HepG2 (cell line): ENCODE measurements at regions not wholly inside any gene's neighbourhood (a gene's known extent, or its start where the extent isn't known, plus 50 kb on each side); places are given as distances from the start of the nearest gene placed in this dataset.

Experiments used
- ATAC-seq: fragments of 200-7000 bp; cut with Tn5 transposase; 3 replicates; pipeline ENCODE4 v1.9.1; 2020; ENCODE audit warnings: mild to moderate bottlenecking, moderate library complexity
- BruUV-seq: library from RNA; stranded (reverse); fragments of 400-500 nt; replicated peaks from 2 replicates; lab custom pipeline; 2021; lab: Mats Ljungman, UMichigan
- CTCF ChIA-PET: fragments of 300-600 bp; formaldehyde crosslinking; extraction: SDS; loops from one replicate; lab custom pipeline; 2021; ENCODE audit warnings: low total read pairs, inconsistent platforms, low intra/inter-chr PET ratio; lab: Yijun Ruan, JAX
- POLR2A ChIA-PET: fragments of 350-600 bp; sonication (Branson Sonifier 250); formaldehyde crosslinking; loops from one replicate; lab custom pipeline; 2020; ENCODE audit warnings: antibody characterized with exemption, inconsistent platforms; lab: Yijun Ruan, JAX
- DNase-seq: peaks from one replicate; pipeline ENCODE4 v3.0.0-alpha.2; 2015; ENCODE audit warnings: low spot score
- FAIRE-seq: peaks from 3 replicates; lab custom pipeline; 2011; peaks lifted over from hg19 to GRCh38; lab: Jason Lieb, UNC
- H2AFZ ChIP-seq: one replicate; pipeline ENCODE4 v1.6.1; 2011; ENCODE audit warnings: low read length, inconsistent platforms
- H3K27ac ChIP-seq: fragments of 300-600 bp; 3 replicates; pipeline ENCODE4 v1.8.0; 2011; ENCODE audit warnings: mixed run types, mild to moderate bottlenecking, mixed read lengths, low read length, inconsistent platforms; ENCODE audit not compliant: insufficient read depth; ENCODE audit errors: extremely low read length
- H3K27me3 ChIP-seq, 2 experiments: fragments of 200-600 bp in 1 of 2; 2 replicates in 1 of 2; 3 replicates in 1 of 2; pipeline versions ENCODE4 v1.6.0 to v1.8.0; 2011; ENCODE audit warnings: low read length in 2 of 2, mild to moderate bottlenecking in 2 of 2, moderate library complexity in 2 of 2, inconsistent platforms in 1 of 2; ENCODE audit not compliant: insufficient read depth in 2 of 2, control insufficient read depth in 1 of 2
- H3K36me3 ChIP-seq, 2 experiments: fragments of 200-600 bp in 1 of 2; replicated peaks in 1 of 2; 2 replicates in 1 of 2; 3 replicates in 1 of 2; pipeline versions ENCODE4 v1.5.1 to v1.8.0; 2011; ENCODE audit warnings: low read length in 2 of 2, inconsistent platforms in 1 of 2; ENCODE audit not compliant: insufficient read depth in 2 of 2, control insufficient read depth in 1 of 2
- H3K4me1 ChIP-seq: 2 replicates; pipeline ENCODE4 v1.5.1; 2012; ENCODE audit warnings: low read length, inconsistent platforms; ENCODE audit not compliant: insufficient read depth
- H3K4me2 ChIP-seq: 2 replicates; pipeline ENCODE4 v1.6.0; 2011; ENCODE audit warnings: low read depth, low read length, inconsistent platforms
- H3K4me3 ChIP-seq, 3 experiments: fragments of 200-600 bp in 1 of 3; sonication (generic), shearing (Covaris generic) in 1 of 3; replicated peaks in 1 of 3; 2 replicates each; pipeline ENCODE4 v1.5.1; 2011 to 2016; ENCODE audit warnings: low read length in 3 of 3, inconsistent platforms in 2 of 3, low read depth in 2 of 3, mild to moderate bottlenecking in 2 of 3, control low read depth in 1 of 3, mixed read lengths in 1 of 3; ENCODE audit not compliant: insufficient read depth in 1 of 3
- H3K79me2 ChIP-seq: one replicate; pipeline ENCODE4 v1.6.1; 2011; ENCODE audit warnings: low read length, inconsistent platforms; ENCODE audit not compliant: insufficient read depth
- H3K9ac ChIP-seq: 2 replicates; pipeline ENCODE4 v1.6.0; 2011; ENCODE audit warnings: mild to moderate bottlenecking, low read depth, low read length, inconsistent platforms; ENCODE audit not compliant: insufficient read depth
- H3K9me3 ChIP-seq: 2 replicates; pipeline ENCODE4 v1.5.1; 2012; ENCODE audit warnings: mild to moderate bottlenecking, low read length
- H4K20me1 ChIP-seq: 2 replicates; pipeline ENCODE4 v1.6.0; 2011; ENCODE audit warnings: inconsistent platforms, mild to moderate bottlenecking, low read length, moderate library complexity; ENCODE audit not compliant: insufficient read depth
- CREM ChIP-seq, 2 experiments: sonication (generic) in 1 of 2; formaldehyde crosslinking in 1 of 2; IDR thresholded peaks; 2 replicates each; pipeline versions ENCODE4 v1.4.0 to v1.6.1; 2016 to 2020; ENCODE audit warnings: antibody characterized with exemption in 1 of 2, mild to moderate bottlenecking in 1 of 2, missing genetic modification reagents in 1 of 2
- HBP1 ChIP-seq: IDR thresholded peaks from 2 replicates; pipeline ENCODE4 v1.6.1; 2016; ENCODE audit warnings: low read depth, control low read depth
- NFE2L1 ChIP-seq: sonication (generic); formaldehyde crosslinking; IDR thresholded peaks from 2 replicates; pipeline ENCODE4 v1.4.0; 2020; ENCODE audit warnings: missing genetic modification reagents, mild to moderate bottlenecking, borderline replicate concordance
- UBTF ChIP-seq: sonication (generic); formaldehyde crosslinking; IDR thresholded peaks from 2 replicates; pipeline ENCODE4 v1.4.0; 2020; ENCODE audit warnings: mild to moderate bottlenecking, missing genetic modification reagents
- ZNF337 ChIP-seq: sonication (generic); formaldehyde crosslinking; IDR thresholded peaks from 2 replicates; pipeline ENCODE4 v1.5.1; 2020; ENCODE audit warnings: missing genetic modification reagents, low read depth, mild to moderate bottlenecking, borderline replicate concordance
- ZNF598 ChIP-seq: sonication (generic); formaldehyde crosslinking; IDR thresholded peaks from 2 replicates; pipeline ENCODE4 v1.5.1; 2020; ENCODE audit warnings: mild to moderate bottlenecking, missing genetic modification reagents, borderline replicate concordance
- WGBS: methylation state at CpG from one replicate; pipeline ENCODE4 v1.1.6; 2017; ENCODE audit warnings: low lambda C conversion rate; 5-methylcytosine and 5-hydroxymethylcytosine counted together
- in situ Hi-C: cut with HindIII; loops from 2 replicates; pipeline ENCODE4 v1.10.0; 2017; ENCODE audit warnings: low pct_unique_long_range_greater_than_20kb; ENCODE audit not compliant: extremely low pct_ligation_motif_present
- intact Hi-C: fragments of 100-400 bp; cut with micrococcal nuclease; formaldehyde crosslinking; loops from one replicate; pipeline ENCODE4 v1.10.0; 2022; ENCODE audit not compliant: unreplicated experiment

DNA sequence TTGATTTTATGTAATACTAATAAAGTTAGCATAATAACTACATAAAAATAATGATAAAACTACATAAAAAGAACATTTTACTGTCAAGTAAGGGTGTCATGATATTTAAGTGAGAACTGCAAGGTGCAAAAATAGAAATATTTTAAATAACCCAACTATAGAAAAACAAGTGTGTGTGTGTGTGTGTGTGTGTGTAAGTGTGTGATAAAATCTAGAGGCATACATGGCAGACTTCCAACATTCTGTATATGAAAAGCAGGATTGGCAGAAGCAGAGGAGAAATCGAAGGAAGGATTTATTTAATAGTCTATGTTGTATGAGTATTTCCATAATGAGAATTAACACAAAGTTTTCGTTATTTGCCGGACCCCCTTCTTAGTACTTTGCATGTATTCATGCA is 334.1 kb downstream of the KCNJ2 start:
- ChIA-PET POLR2A (no interaction called here), CTCF (no interaction called here)
- Histone ChIP-seq H3K4me1 (no peaks in the 10 kb centered on the region), H3K79me2 (no peaks in the 10 kb centered on the region), H2AFZ (no peak overlapping the region), H3K9me3 (peaks cover 26% of the 10 kb centered on the region), H3K36me3 (no peaks in the 10 kb centered on the region), H3K27ac (no peak overlapping the region), H3K4me2 (no peak overlapping the region), H3K4me3 (no peak overlapping the region), H3K9ac (no peak overlapping the region), H4K20me1 (no peaks in the 10 kb centered on the region), H3K27me3 (no peaks in the 10 kb centered on the region)
- FAIRE-seq (no peak), DNase-seq (no peak), ATAC-seq (no peak)
- 40% methylated on average over 3 of the region's 3 CpGs for WGBS
- no peak for TF ChIP-seq UBTF (CRISPR knock-in tag)
- no peak for TF ChIP-seq HBP1 (CRISPR knock-in tag)
- no peak for TF ChIP-seq ZNF337
- no peak for TF ChIP-seq CREM (IDR thresholded peaks at IDR 0.05)
- no peak for TF ChIP-seq CREM (CRISPR knock-in tag; IDR thresholded peaks at IDR 0.05)
- TF ChIP-seq ZNF598 (CRISPR knock-in tag), result no peak
- no peak for TF ChIP-seq NFE2L1 (CRISPR knock-in tag)
- no TSS peak for BruUV-seq
- intact Hi-C loops, result no loop called here
- in situ Hi-C loops, result no loop called here
